Cardiac muscle cell (in vitro differentiated cells and primary cell): ENCODE measurements at regions not wholly inside any gene's neighbourhood (a gene's known extent, or its start where the extent isn't known, plus 50 kb on each side); places are given as distances from the start of the nearest gene placed in this dataset.

ENCODE experiments used
- DNase-seq, 2 donors: peaks; one replicate each; pipeline versions ENCODE4 v3.0.0 to v3.0.0-alpha.2; 2010 to 2017; ENCODE audit warnings: low read depth in 1 of 2, low spot score in 1 of 2
- H3K27ac ChIP-seq: fragments of 200-600 bp; sonication (generic); 2 replicates; pipeline ENCODE4 v1.5.1; 2016
- H3K27me3 ChIP-seq: fragments of 200-600 bp; sonication (generic); 2 replicates; pipeline ENCODE4 v1.6.0; 2016; ENCODE audit warnings: control low read depth
- H3K36me3 ChIP-seq: fragments of 200-600 bp; sonication (generic); 2 replicates; pipeline ENCODE4 v1.5.1; 2016; ENCODE audit warnings: control low read depth
- H3K4me1 ChIP-seq: fragments of 200-600 bp; sonication (generic); 2 replicates; pipeline ENCODE4 v1.8.1; 2017; ENCODE audit warnings: low read depth, mild to moderate bottlenecking, mixed run types
- H3K4me3 ChIP-seq: fragments of 200-600 bp; sonication (generic); 2 replicates; pipeline ENCODE4 v1.5.1; 2016; ENCODE audit warnings: mild to moderate bottlenecking
- H3K9me3 ChIP-seq: fragments of 200-600 bp; sonication (generic); 2 replicates; pipeline ENCODE4 v1.5.1; 2017; ENCODE audit warnings: low read depth, mild to moderate bottlenecking, control low read depth
- TF ChIP-seq, protein P1 (sequence below): IDR thresholded peaks from 2 replicates; pipeline ENCODE4 v1.5.1; 2012; ENCODE audit warnings: low read depth, mild to moderate bottlenecking, low read length

DNA sequence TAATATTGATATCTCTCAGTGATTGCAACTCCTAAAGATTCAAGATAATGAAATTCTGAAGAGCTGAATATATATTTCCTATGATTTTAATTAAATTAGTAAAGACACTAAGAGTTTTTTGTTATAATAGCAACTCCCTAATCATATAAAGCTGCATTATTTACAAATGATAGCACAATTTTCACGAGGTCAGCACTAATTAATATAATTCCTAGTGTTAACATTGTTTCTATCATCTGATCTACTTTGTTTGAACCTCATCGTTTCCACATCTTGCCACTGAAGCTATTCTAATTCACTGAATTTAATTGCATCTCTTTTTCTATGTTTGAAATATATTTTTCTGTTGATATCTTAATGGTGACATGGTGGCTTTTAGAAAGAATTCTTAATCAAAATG lies 279.1 kb upstream of the ADGRL4 start:
- no peaks in the 10 kb centered on the region for H3K9me3 ChIP-seq
- H3K4me1 ChIP-seq: no peaks in the 10 kb centered on the region
- no peak for DNase-seq
- TF ChIP-seq, protein P1, sequence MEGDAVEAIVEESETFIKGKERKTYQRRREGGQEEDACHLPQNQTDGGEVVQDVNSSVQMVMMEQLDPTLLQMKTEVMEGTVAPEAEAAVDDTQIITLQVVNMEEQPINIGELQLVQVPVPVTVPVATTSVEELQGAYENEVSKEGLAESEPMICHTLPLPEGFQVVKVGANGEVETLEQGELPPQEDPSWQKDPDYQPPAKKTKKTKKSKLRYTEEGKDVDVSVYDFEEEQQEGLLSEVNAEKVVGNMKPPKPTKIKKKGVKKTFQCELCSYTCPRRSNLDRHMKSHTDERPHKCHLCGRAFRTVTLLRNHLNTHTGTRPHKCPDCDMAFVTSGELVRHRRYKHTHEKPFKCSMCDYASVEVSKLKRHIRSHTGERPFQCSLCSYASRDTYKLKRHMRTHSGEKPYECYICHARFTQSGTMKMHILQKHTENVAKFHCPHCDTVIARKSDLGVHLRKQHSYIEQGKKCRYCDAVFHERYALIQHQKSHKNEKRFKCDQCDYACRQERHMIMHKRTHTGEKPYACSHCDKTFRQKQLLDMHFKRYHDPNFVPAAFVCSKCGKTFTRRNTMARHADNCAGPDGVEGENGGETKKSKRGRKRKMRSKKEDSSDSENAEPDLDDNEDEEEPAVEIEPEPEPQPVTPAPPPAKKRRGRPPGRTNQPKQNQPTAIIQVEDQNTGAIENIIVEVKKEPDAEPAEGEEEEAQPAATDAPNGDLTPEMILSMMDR: no peak
- H3K36me3 ChIP-seq: no peaks in the 10 kb centered on the region
- no peak overlapping the region for H3K27ac ChIP-seq
- H3K27me3 ChIP-seq: no peaks in the 10 kb centered on the region
- no peak overlapping the region for H3K4me3 ChIP-seq

DNA sequence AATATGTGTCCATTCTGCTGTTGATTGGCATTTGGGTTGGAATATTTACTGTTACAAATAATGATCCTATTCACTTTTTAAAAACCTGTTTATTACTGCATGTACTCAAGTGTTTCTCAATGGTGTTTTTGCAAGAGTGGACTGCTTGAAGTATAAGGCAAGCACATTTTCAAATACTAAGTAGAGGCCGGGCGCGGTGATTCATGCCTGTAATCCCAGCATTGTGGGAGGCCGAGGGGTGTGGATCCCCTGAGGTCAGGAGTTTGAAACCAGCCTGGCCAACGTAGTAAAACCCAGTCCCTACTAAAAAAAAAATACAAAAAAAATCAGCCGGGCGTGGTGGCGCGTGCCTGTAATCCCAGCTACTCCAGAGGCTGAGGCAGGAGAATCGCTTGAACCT lies 276.9 kb upstream of the ADGRL4 start:
- no peak for DNase-seq
- no peaks in the 10 kb centered on the region for H3K9me3 ChIP-seq
- TF ChIP-seq, protein P1: no peak
- no peak overlapping the region for H3K27ac ChIP-seq
- H3K36me3 ChIP-seq: no peaks in the 10 kb centered on the region
- no peaks in the 10 kb centered on the region for H3K4me1 ChIP-seq
- H3K4me3 ChIP-seq: no peak overlapping the region
- H3K27me3 ChIP-seq: no peaks in the 10 kb centered on the region

GRCh38 chr1:79281442-79281841 lies 274.9 kb upstream of the ADGRL4 start:
- no peaks in the 10 kb centered on the region for H3K27me3 ChIP-seq

DNA sequence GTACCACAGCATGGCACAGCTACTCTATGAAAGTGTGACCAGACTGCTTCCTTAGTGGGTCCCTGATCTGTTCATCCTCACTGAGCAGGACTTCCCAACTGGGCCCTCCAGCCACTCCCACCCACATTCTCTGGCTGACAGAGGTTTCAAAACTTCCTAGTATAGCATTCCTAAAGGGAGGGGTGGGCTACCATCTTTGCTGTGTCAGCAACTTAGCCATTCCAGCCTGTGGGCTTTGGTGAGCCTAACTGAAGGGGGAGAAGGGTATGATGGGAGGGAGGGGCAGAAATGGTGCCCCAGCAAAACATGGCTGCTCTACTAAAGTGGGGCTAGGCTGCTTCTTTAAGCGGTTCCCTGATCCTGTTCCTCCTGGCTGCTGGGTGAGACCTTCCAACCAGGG lies 265.2 kb upstream of the ADGRL4 start:
- DNase-seq: no peak
- H3K9me3 ChIP-seq: no peaks in the 10 kb centered on the region
- TF ChIP-seq, protein P1: no peak
- H3K27me3 ChIP-seq: no peaks in the 10 kb centered on the region
- no peak overlapping the region for H3K27ac ChIP-seq
- no peak overlapping the region for H3K4me3 ChIP-seq
- H3K36me3 ChIP-seq: no peaks in the 10 kb centered on the region
- H3K4me1 ChIP-seq: no peaks in the 10 kb centered on the region

More at GRCh38 chr1:79281442-79281841, 274.9 kb upstream of the ADGRL4 start:
- H3K4me3 ChIP-seq: no peak overlapping the region
- TF ChIP-seq, protein P1: no peak
- no peaks in the 10 kb centered on the region for H3K4me1 ChIP-seq
- no peaks in the 10 kb centered on the region for H3K9me3 ChIP-seq
- no peaks in the 10 kb centered on the region for H3K36me3 ChIP-seq
- H3K27ac ChIP-seq: no peak overlapping the region
- DNase-seq: no peak

GRCh38 chr1:79264975-79265818 lies 258.7 kb upstream of the ADGRL4 start:
- TF ChIP-seq, protein P1: no peak
- H3K4me3 ChIP-seq: no peak overlapping the region

More at GRCh38 chr1:79264975-79265818, 258.7 kb upstream of the ADGRL4 start:
- Histone ChIP-seq H3K36me3 (no peaks in the 10 kb centered on the region), H3K4me1 (no peaks in the 10 kb centered on the region), H3K9me3 (no peaks in the 10 kb centered on the region), H3K27me3 (no peaks in the 10 kb centered on the region), H3K27ac (no peak overlapping the region)
- no peak for DNase-seq
